WTC11 (cell line): ENCODE measurements at regions not wholly inside any gene's neighbourhood (a gene's known extent, or its start where the extent isn't known, plus 50 kb on each side); places are given as distances from the start of the nearest gene placed in this dataset.

Experiments
- ATAC-seq: fragments of 200-7000 bp; cut with Tn5 transposase; 2 replicates; pipeline ENCODE4 v1.10.0; 2021; ENCODE audit warnings: mild to moderate bottlenecking, moderate library complexity
- CTCF ChIA-PET: fragments of 300-600 bp; sonication (Branson Sonifier 250); formaldehyde crosslinking; loops from one replicate; lab custom pipeline; 2021; ENCODE audit warnings: antibody characterized with exemption; lab: Charles Lee
- POLR2A ChIA-PET: fragments of 350-600 bp; sonication (Branson Sonifier 250); formaldehyde crosslinking; loops from one replicate; lab custom pipeline; 2021; ENCODE audit warnings: antibody characterized with exemption; lab: Charles Lee
- DNase-seq: peaks from one replicate; pipeline ENCODE4 v3.0.0; 2021; ENCODE audit warnings: low spot score
- H3K27ac Mint-ChIP-seq: 2 replicates; pipeline ENCODE4 v1.8.0; 2021; ENCODE audit warnings: mixed read lengths
- H3K27me3 Mint-ChIP-seq: 2 replicates; pipeline ENCODE4 v1.8.0; 2021; ENCODE audit warnings: low read depth, mild to moderate bottlenecking, moderate library complexity, mixed read lengths
- H3K36me3 Mint-ChIP-seq: 2 replicates; pipeline ENCODE4 v1.8.0; 2021; ENCODE audit warnings: mixed read lengths
- H3K4me1 Mint-ChIP-seq: 2 replicates; pipeline ENCODE4 v1.8.0; 2022; ENCODE audit warnings: mixed read lengths
- H3K4me3 Mint-ChIP-seq: 2 replicates; pipeline ENCODE4 v1.8.0; 2021; ENCODE audit warnings: mild to moderate bottlenecking, moderate library complexity, mixed read lengths
- H3K9me3 Mint-ChIP-seq: 2 replicates; pipeline ENCODE4 v1.8.0; 2021; ENCODE audit warnings: mixed read lengths
- E2F4 ChIP-seq: sonication (generic); formaldehyde crosslinking; IDR thresholded peaks from 2 replicates; pipeline ENCODE4 v1.8.1; 2022; ENCODE audit warnings: low read depth, mild to moderate bottlenecking, moderate library complexity, missing genetic modification reagents, borderline replicate concordance
- ESRRA ChIP-seq: sonication (generic); formaldehyde crosslinking; IDR thresholded peaks from 2 replicates; pipeline ENCODE4 v1.8.1; 2022; ENCODE audit warnings: mild to moderate bottlenecking, missing genetic modification reagents, borderline replicate concordance
- FOXP1 ChIP-seq: sonication (generic); formaldehyde crosslinking; IDR thresholded peaks from 2 replicates; pipeline ENCODE4 v1.8.0; 2022; ENCODE audit warnings: missing genetic modification reagents, mild to moderate bottlenecking, moderate library complexity, borderline replicate concordance
- MLX ChIP-seq: sonication (generic); formaldehyde crosslinking; IDR thresholded peaks from 2 replicates; pipeline ENCODE4 v1.8.1; 2023; ENCODE audit warnings: mild to moderate bottlenecking, missing genetic modification reagents, moderate library complexity
- MYBL2 ChIP-seq: sonication (generic); formaldehyde crosslinking; IDR thresholded peaks from 2 replicates; pipeline ENCODE4 v1.8.1; 2023; ENCODE audit warnings: mild to moderate bottlenecking, moderate library complexity, missing genetic modification reagents
- NR2C2 ChIP-seq: sonication (generic); formaldehyde crosslinking; IDR thresholded peaks from 2 replicates; pipeline ENCODE4 v1.8.0; 2022; ENCODE audit warnings: mild to moderate bottlenecking, missing genetic modification reagents
- NR3C1 ChIP-seq: sonication (generic); formaldehyde crosslinking; conservative IDR thresholded peaks from 2 replicates; pipeline ENCODE4 v1.8.1; 2023; ENCODE audit warnings: low read depth, mild to moderate bottlenecking, missing genetic modification reagents
- TEAD1 ChIP-seq: sonication (generic); formaldehyde crosslinking; IDR thresholded peaks from 2 replicates; pipeline ENCODE4 v1.8.0; 2022; ENCODE audit warnings: mild to moderate bottlenecking, missing genetic modification reagents
- TEAD4 ChIP-seq: sonication (generic); formaldehyde crosslinking; IDR thresholded peaks from 2 replicates; pipeline ENCODE4 v1.8.0; 2022; ENCODE audit warnings: mild to moderate bottlenecking, missing genetic modification reagents
- ZNF138 ChIP-seq: sonication (generic); formaldehyde crosslinking; conservative IDR thresholded peaks from 2 replicates; pipeline ENCODE4 v1.8.1; 2022; ENCODE audit warnings: mild to moderate bottlenecking, moderate library complexity, missing genetic modification reagents
- ZNF281 ChIP-seq: sonication (generic); formaldehyde crosslinking; IDR thresholded peaks from 2 replicates; pipeline ENCODE4 v1.8.0; 2023; ENCODE audit warnings: mild to moderate bottlenecking, missing genetic modification reagents
- ZNF532 ChIP-seq: fragments of 250-450 bp; sonication (Bioruptor Pico); IDR thresholded peaks from 2 replicates; pipeline ENCODE4 v1.9.0; 2021; ENCODE audit warnings: mild to moderate bottlenecking, borderline replicate concordance
- ZSCAN18 ChIP-seq: fragments of 250-450 bp; sonication (Bioruptor Pico); IDR thresholded peaks from 2 replicates; pipeline ENCODE4 v2.1.2; 2022; ENCODE audit warnings: mild to moderate bottlenecking, moderate library complexity
- TF ChIP-seq, protein P1 (sequence below): fragments of 250-450 bp; sonication (Bioruptor Pico); IDR thresholded peaks from 2 replicates; pipeline ENCODE4 v1.9.0; 2021; ENCODE audit warnings: moderate library complexity, mild to moderate bottlenecking, inconsistent platforms, borderline replicate concordance
- TF ChIP-seq, protein P2 (sequence below): sonication (generic); formaldehyde crosslinking; IDR thresholded peaks from 2 replicates; pipeline ENCODE4 v1.8.0; 2022; ENCODE audit warnings: mild to moderate bottlenecking, missing genetic modification reagents
- TF ChIP-seq, protein P3 (sequence below): sonication (generic); formaldehyde crosslinking; IDR thresholded peaks from 2 replicates; pipeline ENCODE4 v1.8.1; 2022; ENCODE audit warnings: mild to moderate bottlenecking, missing genetic modification reagents, moderate library complexity, borderline replicate concordance
- TF ChIP-seq, protein P4 (sequence below): fragments of 250-450 bp; sonication (Bioruptor Pico); IDR thresholded peaks from 2 replicates; pipeline ENCODE4 v1.9.0; 2021; ENCODE audit warnings: mild to moderate bottlenecking
- TF ChIP-seq, protein P5 (sequence below): fragments of 200-600 bp; IDR thresholded peaks from 2 replicates; pipeline ENCODE4 v1.8.0; 2022; ENCODE audit warnings: antibody characterized with exemption

GRCh38 chr6:156146891-156147290 lies 630.3 kb upstream of the ARID1B start (continued):
- TF ChIP-seq, protein P1, sequence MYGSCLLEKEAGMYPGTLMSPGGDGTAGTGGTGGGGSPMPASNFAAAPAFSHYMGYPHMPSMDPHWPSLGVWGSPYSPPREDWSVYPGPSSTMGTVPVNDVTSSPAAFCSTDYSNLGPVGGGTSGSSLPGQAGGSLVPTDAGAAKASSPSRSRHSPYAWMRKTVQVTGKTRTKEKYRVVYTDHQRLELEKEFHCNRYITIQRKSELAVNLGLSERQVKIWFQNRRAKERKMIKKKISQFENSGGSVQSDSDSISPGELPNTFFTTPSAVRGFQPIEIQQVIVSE (CRISPR knock-in tag), result no peak
- no peak for TF ChIP-seq NR2C2 (CRISPR knock-in tag)
- no peak for TF ChIP-seq ZNF281 (CRISPR knock-in tag)
- TF ChIP-seq, protein P2, sequence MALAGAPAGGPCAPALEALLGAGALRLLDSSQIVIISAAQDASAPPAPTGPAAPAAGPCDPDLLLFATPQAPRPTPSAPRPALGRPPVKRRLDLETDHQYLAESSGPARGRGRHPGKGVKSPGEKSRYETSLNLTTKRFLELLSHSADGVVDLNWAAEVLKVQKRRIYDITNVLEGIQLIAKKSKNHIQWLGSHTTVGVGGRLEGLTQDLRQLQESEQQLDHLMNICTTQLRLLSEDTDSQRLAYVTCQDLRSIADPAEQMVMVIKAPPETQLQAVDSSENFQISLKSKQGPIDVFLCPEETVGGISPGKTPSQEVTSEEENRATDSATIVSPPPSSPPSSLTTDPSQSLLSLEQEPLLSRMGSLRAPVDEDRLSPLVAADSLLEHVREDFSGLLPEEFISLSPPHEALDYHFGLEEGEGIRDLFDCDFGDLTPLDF (CRISPR knock-in tag), result no peak
- TF ChIP-seq, protein P3, sequence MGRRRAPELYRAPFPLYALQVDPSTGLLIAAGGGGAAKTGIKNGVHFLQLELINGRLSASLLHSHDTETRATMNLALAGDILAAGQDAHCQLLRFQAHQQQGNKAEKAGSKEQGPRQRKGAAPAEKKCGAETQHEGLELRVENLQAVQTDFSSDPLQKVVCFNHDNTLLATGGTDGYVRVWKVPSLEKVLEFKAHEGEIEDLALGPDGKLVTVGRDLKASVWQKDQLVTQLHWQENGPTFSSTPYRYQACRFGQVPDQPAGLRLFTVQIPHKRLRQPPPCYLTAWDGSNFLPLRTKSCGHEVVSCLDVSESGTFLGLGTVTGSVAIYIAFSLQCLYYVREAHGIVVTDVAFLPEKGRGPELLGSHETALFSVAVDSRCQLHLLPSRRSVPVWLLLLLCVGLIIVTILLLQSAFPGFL, result no peak
- TF ChIP-seq TEAD1 (CRISPR knock-in tag), result no peak
- TF ChIP-seq ZNF532 (CRISPR knock-in tag), result no peak
- no peak for TF ChIP-seq MYBL2 (CRISPR knock-in tag)
- no peak for TF ChIP-seq ZNF138 (CRISPR knock-in tag)

DNA sequence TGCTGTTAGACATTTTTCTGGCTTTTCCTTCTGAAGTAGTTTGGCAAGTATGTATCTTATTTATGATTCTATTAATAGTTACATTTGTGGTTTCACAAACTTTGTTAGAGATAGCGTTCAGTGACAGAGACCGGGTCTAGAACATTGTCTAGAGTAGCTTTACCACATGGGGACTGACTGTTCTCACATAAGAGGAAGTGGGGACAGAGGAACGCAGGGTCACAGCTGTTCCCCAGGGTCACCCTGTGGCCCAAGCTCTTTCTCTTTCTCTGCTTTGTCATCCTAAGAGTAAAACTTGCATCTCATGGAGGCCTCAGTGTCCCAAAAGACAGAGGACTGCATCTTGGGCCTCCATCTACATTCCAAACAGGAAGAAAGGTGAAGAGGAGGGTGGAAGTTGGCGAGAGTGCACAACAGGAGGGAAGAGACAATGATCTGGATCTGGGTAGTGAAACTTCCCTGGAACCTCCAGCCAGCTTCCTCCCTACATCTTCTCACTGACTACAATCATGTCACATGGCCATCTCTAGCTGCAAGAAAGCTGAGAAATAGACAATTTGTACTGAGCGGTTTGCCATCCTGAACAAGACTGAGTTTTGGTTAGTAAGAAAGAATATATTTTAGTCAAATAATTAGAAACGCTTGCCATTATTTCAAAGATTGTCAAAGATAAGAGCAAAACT lies 645.8 kb upstream of the ARID1B start:
- no peaks in the 10 kb centered on the region; the same call in 1 of the 2 replicates for H3K27me3 Mint-ChIP-seq
- ATAC-seq, result no peak
- no peak for TF ChIP-seq NR3C1 (CRISPR knock-in tag)
- no peak for TF ChIP-seq TEAD1 (CRISPR knock-in tag)
- no peak for TF ChIP-seq MLX (CRISPR knock-in tag)
- no peak for TF ChIP-seq ZSCAN18 (CRISPR knock-in tag)
- TF ChIP-seq, protein P4, sequence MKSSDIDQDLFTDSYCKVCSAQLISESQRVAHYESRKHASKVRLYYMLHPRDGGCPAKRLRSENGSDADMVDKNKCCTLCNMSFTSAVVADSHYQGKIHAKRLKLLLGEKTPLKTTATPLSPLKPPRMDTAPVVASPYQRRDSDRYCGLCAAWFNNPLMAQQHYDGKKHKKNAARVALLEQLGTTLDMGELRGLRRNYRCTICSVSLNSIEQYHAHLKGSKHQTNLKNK, result no peak
- no peak for TF ChIP-seq TEAD4
- no peak for TF ChIP-seq E2F4 (CRISPR knock-in tag)
- TF ChIP-seq, protein P5, sequence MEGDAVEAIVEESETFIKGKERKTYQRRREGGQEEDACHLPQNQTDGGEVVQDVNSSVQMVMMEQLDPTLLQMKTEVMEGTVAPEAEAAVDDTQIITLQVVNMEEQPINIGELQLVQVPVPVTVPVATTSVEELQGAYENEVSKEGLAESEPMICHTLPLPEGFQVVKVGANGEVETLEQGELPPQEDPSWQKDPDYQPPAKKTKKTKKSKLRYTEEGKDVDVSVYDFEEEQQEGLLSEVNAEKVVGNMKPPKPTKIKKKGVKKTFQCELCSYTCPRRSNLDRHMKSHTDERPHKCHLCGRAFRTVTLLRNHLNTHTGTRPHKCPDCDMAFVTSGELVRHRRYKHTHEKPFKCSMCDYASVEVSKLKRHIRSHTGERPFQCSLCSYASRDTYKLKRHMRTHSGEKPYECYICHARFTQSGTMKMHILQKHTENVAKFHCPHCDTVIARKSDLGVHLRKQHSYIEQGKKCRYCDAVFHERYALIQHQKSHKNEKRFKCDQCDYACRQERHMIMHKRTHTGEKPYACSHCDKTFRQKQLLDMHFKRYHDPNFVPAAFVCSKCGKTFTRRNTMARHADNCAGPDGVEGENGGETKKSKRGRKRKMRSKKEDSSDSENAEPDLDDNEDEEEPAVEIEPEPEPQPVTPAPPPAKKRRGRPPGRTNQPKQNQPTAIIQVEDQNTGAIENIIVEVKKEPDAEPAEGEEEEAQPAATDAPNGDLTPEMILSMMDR, result no peak
- TF ChIP-seq ESRRA (CRISPR knock-in tag), result no peak
- no peak for TF ChIP-seq FOXP1 (CRISPR knock-in tag)

More for the DNA sequence above, 645.8 kb upstream of the ARID1B start:
- H3K4me1 Mint-ChIP-seq, result peaks cover 9% of the 10 kb centered on the region
- POLR2A ChIA-PET, result no interaction called here
- CTCF ChIA-PET, result no interaction called here
- no peak for DNase-seq
- peaks cover 41% of the 10 kb centered on the region for H3K9me3 Mint-ChIP-seq
- no peak overlapping the region for H3K27ac Mint-ChIP-seq
- H3K36me3 Mint-ChIP-seq, result peaks cover 22% of the 10 kb centered on the region
- no peak overlapping the region for H3K4me3 Mint-ChIP-seq
